ENCODE measurements at regions not wholly inside any gene's neighbourhood (a gene's known extent, or its start where the extent isn't known, plus 50 kb on each side); places are given as distances from the start of the nearest gene placed in this dataset.

DNA sequence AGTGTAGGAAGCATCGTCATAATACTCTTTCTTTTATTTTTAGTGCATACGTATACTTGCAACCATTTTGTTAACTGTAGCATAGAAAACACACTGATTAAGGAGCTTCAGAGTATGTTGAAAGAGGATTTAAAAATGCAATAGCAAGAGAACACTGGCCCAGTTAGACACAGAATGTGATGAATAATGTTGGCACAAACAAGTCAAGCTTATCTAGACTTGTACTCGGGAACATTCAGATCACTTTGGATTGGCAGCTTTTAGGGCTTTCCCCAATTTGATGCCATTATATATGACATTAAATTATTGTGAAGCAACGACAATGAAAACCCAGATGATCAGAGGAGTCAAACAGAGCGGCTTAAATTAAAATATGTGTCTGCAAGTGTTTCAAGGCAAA is 468.1 kb downstream of the PRKD1 start:
- TF ChIP-seq ZNF24 (tag by site-specific recombination; IDR thresholded peaks at IDR 0.05) (no peak), KLF9 (tag by site-specific recombination; IDR thresholded peaks at IDR 0.05; ENCODE audit: low read depth) (no peak), ZNF549 (tag by site-specific recombination; IDR thresholded peaks at IDR 0.05) (no peak), ZBTB10 (tag by site-specific recombination; IDR thresholded peaks at IDR 0.05) (no peak), CTCF (tag by site-specific recombination; IDR thresholded peaks at IDR 0.05) (no peak), REST (tag by site-specific recombination; IDR thresholded peaks at IDR 0.05) (no peak), ZNF350 (tag by site-specific recombination; IDR thresholded peaks at IDR 0.05) (no peak), ZNF274 (IDR thresholded peaks at IDR 0.05; ENCODE audit: low read length) (no peak), ZNF274 (tag by site-specific recombination; IDR thresholded peaks at IDR 0.05; ENCODE audit: borderline replicate concordance) (no peak), ZNF501 (tag by site-specific recombination; IDR thresholded peaks at IDR 0.05) (no peak), ZEB2 (tag by site-specific recombination; IDR thresholded peaks at IDR 0.05) (no peak), ZNF776 (tag by site-specific recombination; IDR thresholded peaks at IDR 0.05; ENCODE audit: borderline replicate concordance) (no peak), ZNF121 (tag by site-specific recombination; IDR thresholded peaks at IDR 0.05) (no peak)
- TF ChIP-seq, protein P1, sequence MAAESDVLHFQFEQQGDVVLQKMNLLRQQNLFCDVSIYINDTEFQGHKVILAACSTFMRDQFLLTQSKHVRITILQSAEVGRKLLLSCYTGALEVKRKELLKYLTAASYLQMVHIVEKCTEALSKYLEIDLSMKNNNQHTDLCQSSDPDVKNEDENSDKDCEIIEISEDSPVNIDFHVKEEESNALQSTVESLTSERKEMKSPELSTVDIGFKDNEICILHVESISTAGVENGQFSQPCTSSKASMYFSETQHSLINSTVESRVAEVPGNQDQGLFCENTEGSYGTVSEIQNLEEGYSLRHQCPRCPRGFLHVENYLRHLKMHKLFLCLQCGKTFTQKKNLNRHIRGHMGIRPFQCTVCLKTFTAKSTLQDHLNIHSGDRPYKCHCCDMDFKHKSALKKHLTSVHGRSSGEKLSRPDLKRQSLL (tag by site-specific recombination; IDR thresholded peaks at IDR 0.05) = no peak
- TF ChIP-seq, protein P2, sequence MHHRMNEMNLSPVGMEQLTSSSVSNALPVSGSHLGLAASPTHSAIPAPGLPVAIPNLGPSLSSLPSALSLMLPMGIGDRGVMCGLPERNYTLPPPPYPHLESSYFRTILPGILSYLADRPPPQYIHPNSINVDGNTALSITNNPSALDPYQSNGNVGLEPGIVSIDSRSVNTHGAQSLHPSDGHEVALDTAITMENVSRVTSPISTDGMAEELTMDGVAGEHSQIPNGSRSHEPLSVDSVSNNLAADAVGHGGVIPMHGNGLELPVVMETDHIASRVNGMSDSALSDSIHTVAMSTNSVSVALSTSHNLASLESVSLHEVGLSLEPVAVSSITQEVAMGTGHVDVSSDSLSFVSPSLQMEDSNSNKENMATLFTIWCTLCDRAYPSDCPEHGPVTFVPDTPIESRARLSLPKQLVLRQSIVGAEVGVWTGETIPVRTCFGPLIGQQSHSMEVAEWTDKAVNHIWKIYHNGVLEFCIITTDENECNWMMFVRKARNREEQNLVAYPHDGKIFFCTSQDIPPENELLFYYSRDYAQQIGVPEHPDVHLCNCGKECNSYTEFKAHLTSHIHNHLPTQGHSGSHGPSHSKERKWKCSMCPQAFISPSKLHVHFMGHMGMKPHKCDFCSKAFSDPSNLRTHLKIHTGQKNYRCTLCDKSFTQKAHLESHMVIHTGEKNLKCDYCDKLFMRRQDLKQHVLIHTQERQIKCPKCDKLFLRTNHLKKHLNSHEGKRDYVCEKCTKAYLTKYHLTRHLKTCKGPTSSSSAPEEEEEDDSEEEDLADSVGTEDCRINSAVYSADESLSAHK (tag by site-specific recombination; IDR thresholded peaks at IDR 0.05) = no peak
